Upper lobe of left lung (tissue), 6 donors: ENCODE measurements at regions not wholly inside any gene's neighbourhood (a gene's known extent, or its start where the extent isn't known, plus 50 kb on each side); places are given as distances from the start of the nearest gene placed in this dataset.

ENCODE experiments used
- ATAC-seq, 2 donors: fragments of 200-7000 bp; cut with Tn5 transposase; one replicate each; pipeline ENCODE4 v1.9.1; 2022; ENCODE audit warnings: mild to moderate bottlenecking in 2 of 2, moderate library complexity in 2 of 2; ENCODE audit not compliant: low FRiP score in 2 of 2
- DNase-seq, 2 donors: peaks; one replicate each; pipeline ENCODE4 v3.0.0-alpha.2; 2019 to 2020
- H3K27ac ChIP-seq, 4 donors: fragments of 200-600 bp; sonication (generic); one replicate each; pipeline ENCODE4 v1.5.1; 2016 to 2019
- H3K27me3 ChIP-seq, 4 donors: fragments of 200-600 bp; sonication (generic); one replicate each; pipeline ENCODE4 v1.5.1; 2017 to 2019
- H3K36me3 ChIP-seq, 4 donors: fragments of 200-600 bp; sonication (generic); one replicate each; pipeline ENCODE4 v1.5.1; 2016 to 2019
- H3K4me1 ChIP-seq, 4 donors: fragments of 200-600 bp; sonication (generic); one replicate each; pipeline ENCODE4 v1.5.1; 2018 to 2019
- H3K4me3 ChIP-seq, 4 donors: fragments of 200-600 bp; sonication (generic); one replicate each; pipeline ENCODE4 v1.5.1; 2017 to 2019; ENCODE audit warnings: mild to moderate bottlenecking in 2 of 4, moderate library complexity in 1 of 4
- H3K9me3 ChIP-seq, 4 donors: fragments of 200-600 bp; sonication (generic); one replicate each; pipeline ENCODE4 v1.5.1; 2018 to 2019
- EP300 ChIP-seq, 4 donors: sonication (generic); formaldehyde crosslinking; IDR thresholded peaks; one replicate each; pipeline ENCODE4 v1.5.1; 2017; ENCODE audit warnings: antibody characterized with exemption in 4 of 4, control low read depth in 2 of 4
- POLR2A ChIP-seq, 4 donors: fragments of 450-650 bp; IDR thresholded peaks; one replicate each; pipeline ENCODE4 v1.5.1; 2016 to 2017; ENCODE audit warnings: antibody characterized with exemption in 4 of 4, mild to moderate bottlenecking in 2 of 4
- POLR2AphosphoS5 ChIP-seq, 2 donors: sonication (generic); formaldehyde crosslinking; IDR thresholded peaks; one replicate each; pipeline ENCODE4 v1.5.1; 2017; ENCODE audit warnings: antibody characterized with exemption in 2 of 2
- WGBS, 2 donors: methylation state at CpG; one replicate each; pipeline ENCODE4 v1.1.5; 2017 to 2018; 5-methylcytosine and 5-hydroxymethylcytosine counted together
- TF ChIP-seq, protein P1 (sequence below), 6 experiments: fragments of 450-650 bp in 4 of 6; fragments of 200-600 bp in 2 of 6; sonication (generic) in 2 of 6; IDR thresholded peaks; one replicate each; pipeline ENCODE4 v1.5.1; 2016 to 2019; ENCODE audit warnings: antibody characterized with exemption in 6 of 6
- donor health status: DM: no; HTN: no; CAD: no; lungs with moderate emphysema.
- donor health status: DM: no; HTN: yes; CAD: no; lungs with severe emphysema.

DNA sequence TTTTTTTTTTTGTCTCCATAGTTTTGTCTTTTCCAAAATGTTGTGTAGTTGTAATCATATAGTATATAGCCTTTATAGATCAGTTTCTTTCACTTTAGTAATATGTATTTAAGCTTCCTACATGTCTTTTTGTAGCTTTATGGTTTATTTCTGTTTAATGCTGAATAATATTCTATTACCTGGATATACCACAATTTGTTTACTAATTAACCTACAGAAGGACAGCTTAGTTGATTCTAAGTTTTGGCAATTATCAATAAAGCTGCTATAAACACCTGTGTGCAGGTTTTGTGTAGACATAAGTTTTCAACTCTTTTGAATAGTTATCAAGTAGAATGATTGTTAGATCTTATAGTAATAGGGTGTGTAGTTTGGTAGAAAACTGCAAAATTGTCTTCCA is 130.3 kb upstream of the CARD18 start:
- DNase-seq: no peak
- H3K27ac ChIP-seq: no peak overlapping the region
- no peak overlapping the region for H3K4me3 ChIP-seq
- TF ChIP-seq EP300 (IDR thresholded peaks at IDR 0.05) (no peak), POLR2AphosphoS5 (IDR thresholded peaks at IDR 0.05) (no peak), POLR2A (IDR thresholded peaks at IDR 0.05) (no peak)
- TF ChIP-seq, protein P1, sequence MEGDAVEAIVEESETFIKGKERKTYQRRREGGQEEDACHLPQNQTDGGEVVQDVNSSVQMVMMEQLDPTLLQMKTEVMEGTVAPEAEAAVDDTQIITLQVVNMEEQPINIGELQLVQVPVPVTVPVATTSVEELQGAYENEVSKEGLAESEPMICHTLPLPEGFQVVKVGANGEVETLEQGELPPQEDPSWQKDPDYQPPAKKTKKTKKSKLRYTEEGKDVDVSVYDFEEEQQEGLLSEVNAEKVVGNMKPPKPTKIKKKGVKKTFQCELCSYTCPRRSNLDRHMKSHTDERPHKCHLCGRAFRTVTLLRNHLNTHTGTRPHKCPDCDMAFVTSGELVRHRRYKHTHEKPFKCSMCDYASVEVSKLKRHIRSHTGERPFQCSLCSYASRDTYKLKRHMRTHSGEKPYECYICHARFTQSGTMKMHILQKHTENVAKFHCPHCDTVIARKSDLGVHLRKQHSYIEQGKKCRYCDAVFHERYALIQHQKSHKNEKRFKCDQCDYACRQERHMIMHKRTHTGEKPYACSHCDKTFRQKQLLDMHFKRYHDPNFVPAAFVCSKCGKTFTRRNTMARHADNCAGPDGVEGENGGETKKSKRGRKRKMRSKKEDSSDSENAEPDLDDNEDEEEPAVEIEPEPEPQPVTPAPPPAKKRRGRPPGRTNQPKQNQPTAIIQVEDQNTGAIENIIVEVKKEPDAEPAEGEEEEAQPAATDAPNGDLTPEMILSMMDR (IDR thresholded peaks at IDR 0.05): no peak
- H3K4me1 ChIP-seq: no peaks in the 10 kb centered on the region
- no peaks in the 10 kb centered on the region for H3K36me3 ChIP-seq
- H3K9me3 ChIP-seq: no peaks in the 10 kb centered on the region
- H3K27me3 ChIP-seq: no peaks in the 10 kb centered on the region
- no peak for ATAC-seq

DNA sequence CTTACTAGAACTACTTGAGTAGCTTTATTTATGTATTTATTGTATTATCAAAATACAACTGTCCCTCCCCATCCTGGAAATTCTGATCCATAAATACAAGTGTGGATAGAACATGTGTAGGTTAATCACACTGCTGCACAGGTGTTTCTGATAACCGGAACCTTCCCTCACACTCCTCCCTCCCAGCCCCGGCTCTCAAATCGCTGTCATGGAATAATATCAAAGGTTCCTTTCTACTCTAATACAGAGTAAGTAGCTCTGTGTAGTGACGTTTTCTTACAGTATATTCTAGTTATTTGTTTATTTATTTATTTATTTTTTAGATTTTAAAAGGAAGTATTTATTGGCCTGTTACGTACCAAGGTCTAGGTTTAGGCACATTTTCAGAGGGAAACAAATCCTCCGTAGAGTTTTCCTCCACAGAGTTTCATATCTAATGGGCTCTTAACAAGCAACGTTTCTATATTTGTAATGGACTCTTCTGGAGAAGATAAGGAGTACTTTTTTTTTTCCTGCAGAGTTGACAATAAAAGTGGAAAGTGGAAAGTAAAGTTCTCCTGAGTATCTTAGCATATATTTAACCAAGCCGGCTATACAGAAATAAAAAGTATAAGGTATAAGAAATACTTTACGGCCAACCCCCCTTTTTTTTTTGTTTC is 129.0 kb upstream of the CARD18 start:
- H3K9me3 ChIP-seq: no peaks in the 10 kb centered on the region
- H3K27me3 ChIP-seq: no peaks in the 10 kb centered on the region
- no peaks in the 10 kb centered on the region for H3K36me3 ChIP-seq
- TF ChIP-seq, protein P1 (IDR thresholded peaks at IDR 0.05): no peak
- TF ChIP-seq POLR2AphosphoS5 (IDR thresholded peaks at IDR 0.05) (no peak), EP300 (IDR thresholded peaks at IDR 0.05) (no peak), POLR2A (IDR thresholded peaks at IDR 0.05) (no peak)
- ATAC-seq (no peak), DNase-seq (no peak)
- H3K27ac ChIP-seq: no peak overlapping the region
- no peaks in the 10 kb centered on the region for H3K4me1 ChIP-seq
- peak overlapping the region in 1 of 4 donors; percentile 11 for H3K4me3 ChIP-seq
- 64 to 75% methylated on average over 9 of the region's 9 CpGs for WGBS, 2 donors

DNA sequence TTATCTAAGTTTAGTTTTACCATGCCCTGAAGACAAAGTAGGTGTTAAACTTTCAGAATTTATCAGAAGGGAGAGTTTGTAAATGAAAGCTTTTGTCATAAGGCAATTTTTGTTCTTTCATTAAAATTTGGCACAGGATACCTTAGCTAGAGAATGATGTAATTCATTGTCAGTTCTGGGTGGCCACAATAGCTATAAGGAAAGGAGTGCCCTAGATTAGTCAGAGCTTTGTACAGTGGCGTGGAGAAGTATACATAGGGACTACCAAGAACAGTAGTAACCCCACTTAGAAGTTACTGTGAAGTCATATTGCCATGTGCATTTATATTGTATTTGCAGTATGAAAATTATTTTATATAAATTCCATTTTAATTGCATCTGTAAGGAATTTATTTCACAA is 126.3 kb upstream of the CARD18 start:
- no peaks in the 10 kb centered on the region for H3K27me3 ChIP-seq
- 69 to 79% methylated on average over 1 of the region's 1 CpG for WGBS, 2 donors
- no peak for TF ChIP-seq POLR2AphosphoS5 (IDR thresholded peaks at IDR 0.05)
- TF ChIP-seq, protein P1 (IDR thresholded peaks at IDR 0.05): no peak
- TF ChIP-seq EP300 (IDR thresholded peaks at IDR 0.05): no peak
- TF ChIP-seq POLR2A (IDR thresholded peaks at IDR 0.05): no peak
- no peak for DNase-seq
- no peaks in the 10 kb centered on the region for H3K9me3 ChIP-seq
- no peak overlapping the region for H3K27ac ChIP-seq
- no peaks in the 10 kb centered on the region for H3K36me3 ChIP-seq
- no peaks in the 10 kb centered on the region for H3K4me1 ChIP-seq
- no peak for ATAC-seq
- no peak overlapping the region for H3K4me3 ChIP-seq

DNA sequence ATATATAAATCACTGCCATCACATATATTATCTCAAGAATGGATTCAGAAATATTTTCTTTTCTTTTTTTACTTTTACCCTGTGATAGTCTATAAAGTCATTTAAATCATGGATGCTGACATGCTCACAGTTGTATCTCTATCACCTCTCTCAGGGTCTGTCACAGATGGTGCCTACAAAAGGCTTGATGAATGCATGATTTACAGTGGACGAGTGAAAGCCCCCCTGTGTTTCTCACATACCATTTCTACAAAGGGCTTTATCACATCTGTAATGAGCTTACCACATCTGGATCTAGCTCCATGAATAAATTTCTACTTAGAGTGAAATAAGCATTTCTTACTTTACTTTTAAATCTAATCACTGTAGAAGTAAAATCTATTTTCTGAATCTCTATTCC is 121.4 kb upstream of the CARD18 start:
- WGBS, 2 donors: 77 to 91% methylated on average over 1 of the region's 1 CpG
- H3K4me1 ChIP-seq: no peaks in the 10 kb centered on the region
- H3K36me3 ChIP-seq: no peaks in the 10 kb centered on the region

More for the DNA sequence above, 121.4 kb upstream of the CARD18 start:
- Histone ChIP-seq H3K4me3 (no peak overlapping the region), H3K9me3 (no peaks in the 10 kb centered on the region), H3K27me3 (no peaks in the 10 kb centered on the region), H3K27ac (no peak overlapping the region)
- DNase-seq (no peak), ATAC-seq (no peak)
- TF ChIP-seq POLR2A (IDR thresholded peaks at IDR 0.05) (no peak), EP300 (IDR thresholded peaks at IDR 0.05) (no peak), POLR2AphosphoS5 (IDR thresholded peaks at IDR 0.05) (no peak)
- TF ChIP-seq, protein P1 (IDR thresholded peaks at IDR 0.05): no peak
